H9 (cell line): ENCODE measurements at regions not wholly inside any gene's neighbourhood (a gene's known extent, or its start where the extent isn't known, plus 50 kb on each side); places are given as distances from the start of the nearest gene placed in this dataset.

ENCODE experiments used
- DNase-seq: peaks from one replicate; pipeline ENCODE4 v3.0.0-alpha.2; 2017
- H2AFZ ChIP-seq: one replicate; pipeline ENCODE4 v1.6.1; 2013; ENCODE audit warnings: mild to moderate bottlenecking, low read length, control low read depth, moderate library complexity
- H2AK5ac ChIP-seq: 2 replicates; pipeline ENCODE4 v1.6.1; 2013; ENCODE audit warnings: low read length, control low read depth, mixed read lengths; ENCODE audit not compliant: insufficient read length
- H2BK120ac ChIP-seq: one replicate; pipeline ENCODE4 v1.6.1; 2013; ENCODE audit warnings: low read depth, mild to moderate bottlenecking, low read length, control low read depth, inconsistent platforms; ENCODE audit not compliant: poor library complexity, severe bottlenecking
- H2BK12ac ChIP-seq: 2 replicates; pipeline ENCODE4 v1.6.1; 2013; ENCODE audit warnings: low read length, control low read depth, mixed read lengths, low read depth; ENCODE audit not compliant: insufficient read length
- H2BK15ac ChIP-seq: 2 replicates; pipeline ENCODE4 v1.6.1; 2013; ENCODE audit warnings: low read depth, low read length, control low read depth
- H2BK20ac ChIP-seq: one replicate; pipeline ENCODE4 v1.6.1; 2013; ENCODE audit warnings: low read depth, mild to moderate bottlenecking, low read length, control low read depth, inconsistent platforms; ENCODE audit not compliant: poor library complexity, severe bottlenecking
- H2BK5ac ChIP-seq: 2 replicates; pipeline ENCODE4 v1.6.1; 2013; ENCODE audit warnings: low read length, control low read depth, mixed read lengths; ENCODE audit not compliant: insufficient read length
- H3K14ac ChIP-seq: 2 replicates; pipeline ENCODE4 v1.6.1; 2013; ENCODE audit warnings: low read length, control low read depth; ENCODE audit not compliant: insufficient read depth
- H3K18ac ChIP-seq: 2 replicates; pipeline ENCODE4 v1.6.1; 2013; ENCODE audit warnings: low read depth, mild to moderate bottlenecking, mixed read lengths, low read length, control low read depth; ENCODE audit not compliant: insufficient read length
- H3K23ac ChIP-seq: 2 replicates; pipeline ENCODE4 v1.6.1; 2013; ENCODE audit warnings: low read length, control low read depth, mixed read lengths, low read depth; ENCODE audit not compliant: insufficient read length
- H3K23me2 ChIP-seq: 2 replicates; pipeline ENCODE4 v1.6.1; 2013; ENCODE audit warnings: low read depth, mild to moderate bottlenecking, mixed read lengths, low read length, control low read depth; ENCODE audit not compliant: insufficient read length, poor library complexity, severe bottlenecking
- H3K27ac ChIP-seq: 2 replicates; pipeline ENCODE4 v1.5.1; 2013; ENCODE audit warnings: low read length, control low read depth, mixed read lengths, low read depth; ENCODE audit not compliant: insufficient read length
- H3K27me3 ChIP-seq: 2 replicates; pipeline ENCODE4 v1.6.1; 2013; ENCODE audit warnings: low read length, control low read depth, inconsistent platforms; ENCODE audit not compliant: insufficient read depth
- H3K4ac ChIP-seq: 2 replicates; pipeline ENCODE4 v1.6.1; 2013; ENCODE audit warnings: low read depth, mild to moderate bottlenecking, control low read depth, inconsistent platforms, low read length, moderate library complexity
- H3K4me1 ChIP-seq: 2 replicates; pipeline ENCODE4 v1.6.1; 2013; ENCODE audit warnings: low read length, control low read depth, inconsistent platforms; ENCODE audit not compliant: insufficient read depth
- H3K4me2 ChIP-seq: 2 replicates; pipeline ENCODE4 v1.6.1; 2013; ENCODE audit warnings: low read length, control low read depth, mixed read lengths; ENCODE audit not compliant: insufficient read length, insufficient read depth
- H3K56ac ChIP-seq: 2 replicates; pipeline ENCODE4 v1.6.1; 2013; ENCODE audit warnings: low read depth, mild to moderate bottlenecking, mixed read lengths, low read length, control low read depth; ENCODE audit not compliant: insufficient read length
- H3K79me1 ChIP-seq: 2 replicates; pipeline ENCODE4 v1.6.1; 2013; ENCODE audit warnings: low read depth, mild to moderate bottlenecking, moderate library complexity, low read length, control low read depth, inconsistent platforms; ENCODE audit not compliant: insufficient read depth, poor library complexity, severe bottlenecking
- H3K79me2 ChIP-seq: 2 replicates; pipeline ENCODE4 v1.6.1; 2013; ENCODE audit warnings: low read length, control low read depth, inconsistent platforms; ENCODE audit not compliant: insufficient read depth
- H3K9ac ChIP-seq: 2 replicates; pipeline ENCODE4 v1.6.1; 2013; ENCODE audit warnings: low read length, control low read depth, mixed read lengths; ENCODE audit not compliant: insufficient read length; ENCODE audit errors: extremely low read depth
- H3K9me3 ChIP-seq: one replicate; pipeline ENCODE4 v1.6.1; 2013; ENCODE audit warnings: low read depth, low read length, inconsistent platforms; ENCODE audit not compliant: control insufficient read depth
- H3T11ph ChIP-seq: one replicate; pipeline ENCODE4 v1.6.1; 2013; ENCODE audit warnings: mild to moderate bottlenecking, low read length, control low read depth, inconsistent platforms
- H4K20me1 ChIP-seq: one replicate; pipeline ENCODE4 v1.6.1; 2013; ENCODE audit not compliant: control insufficient read depth, insufficient read length, insufficient read depth
- H4K5ac ChIP-seq: 2 replicates; pipeline ENCODE4 v1.6.1; 2013; ENCODE audit warnings: low read depth, mild to moderate bottlenecking, mixed read lengths, low read length, control low read depth; ENCODE audit not compliant: insufficient read length
- H4K8ac ChIP-seq: replicated peaks from 2 replicates; pipeline ENCODE4 v1.6.1; 2013; ENCODE audit warnings: low read length, control low read depth, mixed read lengths, low read depth; ENCODE audit not compliant: insufficient read length
- H4K91ac ChIP-seq: 2 replicates; pipeline ENCODE4 v1.6.1; 2013; ENCODE audit warnings: low read depth, mild to moderate bottlenecking, moderate library complexity, mixed read lengths, low read length, control low read depth; ENCODE audit not compliant: insufficient read length
- H3K27ac Mint-ChIP-seq, 3 experiments: 2 replicates in 2 of 3; 3 replicates in 1 of 3; pipeline ENCODE4 v1.8.0; 2020 to 2021; ENCODE audit warnings: mixed read lengths in 3 of 3, mild to moderate bottlenecking in 1 of 3, moderate library complexity in 1 of 3
- H3K27me3 Mint-ChIP-seq: 2 replicates; pipeline ENCODE4 v1.8.0; 2021; ENCODE audit warnings: low read depth, mild to moderate bottlenecking, moderate library complexity, mixed read lengths
- H3K36me3 Mint-ChIP-seq, 3 experiments: 2 replicates in 2 of 3; 3 replicates in 1 of 3; pipeline ENCODE4 v1.8.0; 2020 to 2021; ENCODE audit warnings: low read depth in 3 of 3, mixed read lengths in 3 of 3; ENCODE audit not compliant: insufficient read depth in 1 of 3
- H3K4me1 Mint-ChIP-seq, 2 experiments: 2 replicates each; pipeline ENCODE4 v1.8.0; 2020; ENCODE audit warnings: mixed read lengths in 2 of 2
- H3K4me3 Mint-ChIP-seq, 2 experiments: 2 replicates in 1 of 2; 3 replicates in 1 of 2; pipeline ENCODE4 v1.8.0; 2020 to 2021; ENCODE audit warnings: mild to moderate bottlenecking in 2 of 2, mixed read lengths in 2 of 2, moderate library complexity in 1 of 2
- H3K9me3 Mint-ChIP-seq, 2 experiments: 2 replicates in 1 of 2; 3 replicates in 1 of 2; pipeline ENCODE4 v1.8.0; 2020; ENCODE audit warnings: mild to moderate bottlenecking in 2 of 2, mixed read lengths in 2 of 2, moderate library complexity in 1 of 2
- WGBS: extraction: QIAGEN DNeasy Blood & Tissue Kit; methylation state at CpG from one replicate; pipeline ENCODE4 v1.1.7; 2013; ENCODE audit warnings: missing lambda C conversion rate, low lambda C conversion rate, mixed read lengths; ENCODE audit not compliant: insufficient read length; ENCODE audit errors: extremely low coverage; 5-methylcytosine and 5-hydroxymethylcytosine counted together
- TF ChIP-seq, protein P1 (sequence below): fragments of 200-600 bp; sonication (generic); conservative IDR thresholded peaks from 3 replicates; pipeline ENCODE4 v1.8.0; 2021; ENCODE audit warnings: antibody characterized with exemption, mild to moderate bottlenecking

DNA sequence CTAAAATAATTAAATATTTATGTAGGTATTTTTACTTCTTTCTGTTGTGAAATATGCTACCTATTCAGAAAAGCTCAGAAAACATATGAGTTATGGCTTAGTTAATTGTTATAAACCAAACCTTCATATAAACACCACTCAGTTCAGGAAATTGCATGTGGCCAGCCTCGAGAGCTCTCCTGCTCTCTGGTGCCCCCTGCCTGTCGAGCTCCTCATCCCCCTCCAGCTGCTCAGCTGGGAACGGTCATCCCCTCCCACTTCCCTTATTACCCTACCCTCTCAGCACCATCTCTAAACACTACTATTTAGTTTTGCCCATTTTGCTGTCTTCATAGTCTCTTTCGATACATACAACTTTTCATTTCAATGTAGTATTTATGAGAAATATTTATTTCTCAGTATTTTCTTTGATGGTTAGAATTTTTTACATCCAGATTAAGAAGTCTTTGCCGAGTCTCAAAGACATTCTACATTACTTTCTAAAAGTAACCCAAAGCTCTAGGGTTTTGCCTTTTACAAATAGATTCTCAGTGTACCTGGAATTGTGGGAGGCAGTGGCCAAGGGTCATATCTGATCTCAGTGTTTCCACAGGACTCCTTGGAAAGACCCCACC, 51.2 kb upstream of the SEMA4D start:
- H3K27me3 Mint-ChIP-seq = peaks cover 2% of the 10 kb centered on the region; the same call in 1 of the 2 replicates
- H3K18ac ChIP-seq = no peak overlapping the region
- H2BK120ac ChIP-seq = no peak overlapping the region
- no peak overlapping the region for H3K9ac ChIP-seq
- H3K36me3 Mint-ChIP-seq = peaks cover 4 to 17% (median 12%) of the 10 kb centered on the region in 3 experiments; a peak in 6 of 7 replicates
- H3K27me3 ChIP-seq = no peaks in the 10 kb centered on the region
- no peak overlapping the region for H4K91ac ChIP-seq
- H3K4me1 Mint-ChIP-seq = peaks cover 31 to 32% of the 10 kb centered on the region in 2 experiments
- no peak overlapping the region for H3K4me2 ChIP-seq
- no peak overlapping the region for H2AFZ ChIP-seq
- no peaks in the 10 kb centered on the region for H3K79me1 ChIP-seq
- H3K27ac ChIP-seq = no peak overlapping the region
- WGBS = no CpG with 5 or more reads among the region's 5 CpGs
- no peak overlapping the region for H3K4me3 Mint-ChIP-seq
- DNase-seq = peak; percentile 75
- no peak overlapping the region for H2BK20ac ChIP-seq
- no peak overlapping the region for H4K8ac ChIP-seq
- peaks cover 15 to 23% of the 10 kb centered on the region in 2 experiments for H3K9me3 Mint-ChIP-seq
- no peaks in the 10 kb centered on the region for H3K79me2 ChIP-seq
- H2AK5ac ChIP-seq = no peak overlapping the region
- H3T11ph ChIP-seq = no peak overlapping the region
- no peak overlapping the region for H3K23ac ChIP-seq
- H3K14ac ChIP-seq = no peak overlapping the region
- H3K4ac ChIP-seq = no peak overlapping the region
- no peaks in the 10 kb centered on the region for H4K20me1 ChIP-seq
- no peak overlapping the region for H4K5ac ChIP-seq
- H3K23me2 ChIP-seq = no peaks in the 10 kb centered on the region
- no peak overlapping the region for H2BK15ac ChIP-seq
- no peak overlapping the region for H2BK5ac ChIP-seq
- no peak overlapping the region for H2BK12ac ChIP-seq
- no peaks in the 10 kb centered on the region for H3K9me3 ChIP-seq
- peaks cover 2% of the 10 kb centered on the region; the same call in 1 of the 2 replicates for H3K4me1 ChIP-seq
- TF ChIP-seq, protein P1, sequence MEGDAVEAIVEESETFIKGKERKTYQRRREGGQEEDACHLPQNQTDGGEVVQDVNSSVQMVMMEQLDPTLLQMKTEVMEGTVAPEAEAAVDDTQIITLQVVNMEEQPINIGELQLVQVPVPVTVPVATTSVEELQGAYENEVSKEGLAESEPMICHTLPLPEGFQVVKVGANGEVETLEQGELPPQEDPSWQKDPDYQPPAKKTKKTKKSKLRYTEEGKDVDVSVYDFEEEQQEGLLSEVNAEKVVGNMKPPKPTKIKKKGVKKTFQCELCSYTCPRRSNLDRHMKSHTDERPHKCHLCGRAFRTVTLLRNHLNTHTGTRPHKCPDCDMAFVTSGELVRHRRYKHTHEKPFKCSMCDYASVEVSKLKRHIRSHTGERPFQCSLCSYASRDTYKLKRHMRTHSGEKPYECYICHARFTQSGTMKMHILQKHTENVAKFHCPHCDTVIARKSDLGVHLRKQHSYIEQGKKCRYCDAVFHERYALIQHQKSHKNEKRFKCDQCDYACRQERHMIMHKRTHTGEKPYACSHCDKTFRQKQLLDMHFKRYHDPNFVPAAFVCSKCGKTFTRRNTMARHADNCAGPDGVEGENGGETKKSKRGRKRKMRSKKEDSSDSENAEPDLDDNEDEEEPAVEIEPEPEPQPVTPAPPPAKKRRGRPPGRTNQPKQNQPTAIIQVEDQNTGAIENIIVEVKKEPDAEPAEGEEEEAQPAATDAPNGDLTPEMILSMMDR = peak; percentile 98
- H3K56ac ChIP-seq = no peak overlapping the region
- H3K27ac Mint-ChIP-seq = no peak overlapping the region
